Suprapubic skin (tissue), 4 donors: ENCODE measurements at regions not wholly inside any gene's neighbourhood (a gene's known extent, or its start where the extent isn't known, plus 50 kb on each side); places are given as distances from the start of the nearest gene placed in this dataset.

ENCODE experiments used
- DNase-seq, 2 donors: peaks; one replicate each; pipeline ENCODE4 v3.0.0-alpha.2; 2019; ENCODE audit warnings: low spot score in 2 of 2
- H3K27ac ChIP-seq: fragments of 200-600 bp; sonication (generic); one replicate; pipeline ENCODE4 v1.5.1; 2019
- H3K27me3 ChIP-seq: fragments of 200-600 bp; sonication (generic); one replicate; pipeline ENCODE4 v1.5.1; 2019
- H3K36me3 ChIP-seq: fragments of 200-600 bp; sonication (generic); one replicate; pipeline ENCODE4 v1.5.1; 2019
- H3K4me1 ChIP-seq: fragments of 200-600 bp; sonication (generic); one replicate; pipeline ENCODE4 v1.5.1; 2019
- H3K4me3 ChIP-seq: fragments of 200-600 bp; sonication (generic); one replicate; pipeline ENCODE4 v1.5.1; 2019; ENCODE audit warnings: mild to moderate bottlenecking
- H3K9me3 ChIP-seq: fragments of 200-600 bp; sonication (generic); one replicate; pipeline ENCODE4 v1.5.1; 2019
- EP300 ChIP-seq: sonication (generic); formaldehyde crosslinking; IDR thresholded peaks from one replicate; pipeline ENCODE4 v1.6.1; 2017; ENCODE audit warnings: antibody characterized with exemption
- POLR2A ChIP-seq, 2 donors: fragments of 450-650 bp; IDR thresholded peaks; one replicate each; pipeline ENCODE4 v1.6.1; 2017; ENCODE audit warnings: antibody characterized with exemption in 2 of 2, mild to moderate bottlenecking in 2 of 2, moderate library complexity in 2 of 2
- POLR2AphosphoS5 ChIP-seq, 3 donors: sonication (generic); formaldehyde crosslinking; IDR thresholded peaks; one replicate each; pipeline ENCODE4 v1.6.1; 2017; ENCODE audit warnings: antibody characterized with exemption in 3 of 3
- WGBS: methylation state at CpG from one replicate; pipeline ENCODE4 v1.1.5; 2018; 5-methylcytosine and 5-hydroxymethylcytosine counted together
- TF ChIP-seq, protein P1 (sequence below), 2 donors: fragments of 200-600 bp in 1 of 2; fragments of 450-650 bp in 1 of 2; sonication (generic) in 1 of 2; IDR thresholded peaks; one replicate each; pipeline ENCODE4 v1.5.1; 2016 to 2019; ENCODE audit warnings: antibody characterized with exemption in 2 of 2, mild to moderate bottlenecking in 1 of 2, moderate library complexity in 1 of 2

DNA sequence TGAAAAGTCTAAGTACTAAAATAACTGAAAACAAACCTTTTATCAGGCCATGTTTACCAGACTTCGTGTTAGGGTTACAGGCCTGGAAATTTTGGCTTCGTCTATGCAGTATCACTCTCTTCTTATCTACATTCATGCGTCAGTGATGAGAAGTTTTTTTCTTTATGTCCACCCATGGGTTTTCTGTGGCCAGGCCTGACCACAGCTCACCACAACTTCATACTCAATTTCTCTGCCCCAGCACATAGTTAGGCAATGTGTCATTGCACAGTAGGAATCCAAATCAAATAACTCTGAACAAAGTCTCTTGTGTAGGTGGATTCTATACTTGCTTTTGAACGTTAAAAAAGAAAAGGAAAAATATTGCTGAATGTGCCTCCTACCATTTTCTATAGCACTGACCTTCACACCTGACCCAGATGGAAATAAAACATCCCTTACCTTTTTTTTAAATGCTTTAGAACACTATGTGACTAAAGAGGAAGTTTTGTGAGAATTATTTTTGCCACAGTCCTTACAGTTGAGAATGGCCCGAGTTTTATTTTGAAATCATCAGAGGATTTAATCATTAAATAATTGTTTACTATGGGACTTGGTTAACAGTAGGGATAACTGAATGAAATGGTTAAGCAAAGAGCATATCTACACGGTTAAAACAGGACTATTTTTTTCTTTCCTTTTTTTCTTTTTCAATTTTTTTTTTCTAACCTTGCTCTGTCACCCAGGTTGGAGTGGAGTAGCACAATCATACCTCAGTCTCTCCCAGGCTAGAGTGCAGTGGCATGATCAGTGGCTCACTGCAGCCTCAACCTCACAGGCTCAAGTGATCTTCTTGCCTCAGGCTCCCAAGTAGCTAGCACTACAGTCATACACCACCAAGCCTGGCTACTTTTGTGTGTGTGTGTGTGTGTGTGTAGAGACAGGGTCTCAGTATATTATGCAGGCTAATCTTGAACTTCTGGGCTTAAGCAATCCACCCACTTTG lies 1247.0 kb upstream of the ACO1 start:
- Histone ChIP-seq H3K27me3 (no peaks in the 10 kb centered on the region), H3K9me3 (no peaks in the 10 kb centered on the region), H3K4me1 (no peaks in the 10 kb centered on the region), H3K36me3 (no peaks in the 10 kb centered on the region), H3K27ac (no peak overlapping the region), H3K4me3 (no peak overlapping the region)
- 71% methylated on average over 6 of the region's 6 CpGs for WGBS
- TF ChIP-seq, protein P1, sequence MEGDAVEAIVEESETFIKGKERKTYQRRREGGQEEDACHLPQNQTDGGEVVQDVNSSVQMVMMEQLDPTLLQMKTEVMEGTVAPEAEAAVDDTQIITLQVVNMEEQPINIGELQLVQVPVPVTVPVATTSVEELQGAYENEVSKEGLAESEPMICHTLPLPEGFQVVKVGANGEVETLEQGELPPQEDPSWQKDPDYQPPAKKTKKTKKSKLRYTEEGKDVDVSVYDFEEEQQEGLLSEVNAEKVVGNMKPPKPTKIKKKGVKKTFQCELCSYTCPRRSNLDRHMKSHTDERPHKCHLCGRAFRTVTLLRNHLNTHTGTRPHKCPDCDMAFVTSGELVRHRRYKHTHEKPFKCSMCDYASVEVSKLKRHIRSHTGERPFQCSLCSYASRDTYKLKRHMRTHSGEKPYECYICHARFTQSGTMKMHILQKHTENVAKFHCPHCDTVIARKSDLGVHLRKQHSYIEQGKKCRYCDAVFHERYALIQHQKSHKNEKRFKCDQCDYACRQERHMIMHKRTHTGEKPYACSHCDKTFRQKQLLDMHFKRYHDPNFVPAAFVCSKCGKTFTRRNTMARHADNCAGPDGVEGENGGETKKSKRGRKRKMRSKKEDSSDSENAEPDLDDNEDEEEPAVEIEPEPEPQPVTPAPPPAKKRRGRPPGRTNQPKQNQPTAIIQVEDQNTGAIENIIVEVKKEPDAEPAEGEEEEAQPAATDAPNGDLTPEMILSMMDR (IDR thresholded peaks at IDR 0.05) = no peak
- TF ChIP-seq EP300 (no peak), POLR2AphosphoS5 (IDR thresholded peaks at IDR 0.05) (no peak), POLR2A (IDR thresholded peaks at IDR 0.05) (no peak)
- DNase-seq = no peak

DNA sequence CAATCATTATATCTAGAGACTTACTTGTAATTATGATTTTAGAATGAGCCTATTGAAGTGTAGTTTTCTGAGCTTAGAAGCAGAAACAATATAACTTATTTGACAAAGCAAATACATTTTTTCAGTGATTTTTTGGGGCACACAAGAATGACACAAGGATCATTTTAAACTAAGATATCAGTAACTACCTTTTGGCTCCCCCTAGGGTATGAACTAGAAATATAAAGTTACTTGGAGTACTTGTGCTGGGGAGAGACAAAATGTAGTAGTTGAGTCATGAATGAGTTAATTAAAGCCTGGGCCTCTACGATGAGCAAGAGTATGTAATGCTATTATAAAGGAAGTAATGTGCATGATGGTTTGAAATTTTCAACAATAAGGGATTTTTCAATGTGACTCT lies 1244.1 kb upstream of the ACO1 start:
- TF ChIP-seq EP300 = no peak
- Histone ChIP-seq H3K36me3 (no peaks in the 10 kb centered on the region), H3K9me3 (no peaks in the 10 kb centered on the region), H3K27me3 (no peaks in the 10 kb centered on the region), H3K4me3 (no peak overlapping the region), H3K4me1 (no peaks in the 10 kb centered on the region), H3K27ac (no peak overlapping the region)
- WGBS = 13% methylated on average over 1 of the region's 1 CpG
- no peak for DNase-seq

DNA sequence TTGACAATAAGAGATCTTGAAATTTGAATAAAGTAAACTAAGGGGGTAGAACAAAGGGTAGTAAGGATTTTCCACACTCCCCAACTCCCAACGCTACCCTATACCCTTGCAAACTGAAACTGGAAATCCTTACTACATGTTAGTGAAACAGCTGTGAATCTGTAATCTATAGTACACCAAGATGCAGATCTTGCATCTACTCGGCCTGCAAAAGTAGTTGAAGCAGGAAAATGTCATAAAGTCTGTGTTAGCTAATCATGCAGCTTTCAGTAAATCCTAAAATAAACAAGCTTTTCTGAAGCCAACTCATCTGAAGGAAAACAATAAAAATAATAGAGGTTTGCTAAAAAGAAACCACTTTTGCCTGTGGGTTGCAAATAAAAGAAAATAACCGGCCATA lies 1242.0 kb upstream of the ACO1 start:
- DNase-seq = no peak
- Histone ChIP-seq H3K4me3 (no peak overlapping the region), H3K36me3 (no peaks in the 10 kb centered on the region), H3K4me1 (no peaks in the 10 kb centered on the region), H3K9me3 (no peaks in the 10 kb centered on the region), H3K27me3 (no peaks in the 10 kb centered on the region), H3K27ac (no peak overlapping the region)
- 49% methylated on average over 3 of the region's 3 CpGs for WGBS
- TF ChIP-seq POLR2AphosphoS5 (IDR thresholded peaks at IDR 0.05) = no peak
- TF ChIP-seq, protein P1 (IDR thresholded peaks at IDR 0.05) = no peak
- no peak for TF ChIP-seq EP300
- TF ChIP-seq POLR2A (IDR thresholded peaks at IDR 0.05) = no peak

DNA sequence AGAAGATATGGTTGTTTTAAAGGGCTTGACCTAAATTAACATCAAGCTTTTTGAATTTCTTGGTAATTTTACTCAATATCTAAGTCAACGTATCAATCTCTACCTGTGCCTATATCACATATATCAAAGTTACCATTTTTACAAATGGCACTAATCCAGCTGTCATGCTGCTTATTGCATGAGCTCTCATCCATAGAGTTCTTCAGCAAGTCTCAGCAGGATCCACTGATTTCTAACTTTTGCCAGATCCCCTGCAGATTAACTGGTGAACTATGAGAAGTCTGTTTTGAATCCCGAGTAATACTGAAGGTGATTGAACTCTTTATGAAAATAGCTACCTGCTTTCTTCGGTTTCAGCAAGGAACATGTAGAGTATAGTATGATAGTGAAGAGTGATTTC lies 1239.8 kb upstream of the ACO1 start:
- TF ChIP-seq POLR2A (IDR thresholded peaks at IDR 0.05) = no peak
- TF ChIP-seq EP300 = no peak
- TF ChIP-seq POLR2AphosphoS5 (IDR thresholded peaks at IDR 0.05) = no peak
- TF ChIP-seq, protein P1 (IDR thresholded peaks at IDR 0.05) = no peak
- WGBS = 47% methylated on average over 3 of the region's 3 CpGs
- Histone ChIP-seq H3K27me3 (no peaks in the 10 kb centered on the region), H3K4me3 (no peak overlapping the region), H3K36me3 (no peaks in the 10 kb centered on the region), H3K9me3 (no peaks in the 10 kb centered on the region), H3K4me1 (no peaks in the 10 kb centered on the region), H3K27ac (no peak overlapping the region)
- DNase-seq = no peak

DNA sequence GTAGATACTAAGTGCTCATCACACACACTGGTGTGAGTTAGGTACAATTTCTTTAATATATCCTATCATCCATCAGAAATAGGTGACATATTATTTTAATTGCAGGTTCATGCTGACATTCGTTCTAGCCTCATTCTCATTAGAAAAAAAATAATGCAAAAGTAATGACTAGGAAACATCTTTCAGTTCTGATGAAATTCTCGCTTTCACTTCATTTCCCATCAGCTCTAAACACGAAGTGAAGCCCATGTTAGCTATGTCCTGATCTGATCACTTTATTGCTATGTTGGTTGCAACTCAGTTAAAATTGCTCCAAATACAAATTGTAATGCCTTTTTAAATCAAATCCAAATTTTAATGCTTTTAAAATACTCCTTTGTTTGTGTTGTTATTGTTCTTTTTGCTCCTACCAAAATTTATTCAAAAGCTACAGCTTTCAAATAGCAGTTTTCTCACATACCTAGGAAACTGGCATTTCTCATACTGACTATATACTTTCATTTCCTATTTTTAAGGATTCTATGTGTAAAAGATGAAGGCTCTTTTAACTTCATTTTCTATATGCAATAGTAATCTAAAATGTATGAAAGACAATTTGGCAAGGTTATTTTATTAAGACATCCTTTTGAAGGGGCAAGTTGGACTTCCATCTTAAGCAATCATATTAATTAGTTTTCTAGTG lies 1237.8 kb upstream of the ACO1 start:
- TF ChIP-seq, protein P1 (IDR thresholded peaks at IDR 0.05) = no peak
- no peak for TF ChIP-seq POLR2AphosphoS5 (IDR thresholded peaks at IDR 0.05)
- no peak for TF ChIP-seq POLR2A (IDR thresholded peaks at IDR 0.05)
- TF ChIP-seq EP300 = no peak
- 76% methylated on average over 3 of the region's 3 CpGs for WGBS
- DNase-seq = no peak

More for the DNA sequence above, 1237.8 kb upstream of the ACO1 start:
- H3K4me3 ChIP-seq = no peak overlapping the region
- H3K27me3 ChIP-seq = no peaks in the 10 kb centered on the region
- no peaks in the 10 kb centered on the region for H3K9me3 ChIP-seq
- no peak overlapping the region for H3K27ac ChIP-seq
- no peaks in the 10 kb centered on the region for H3K4me1 ChIP-seq
- H3K36me3 ChIP-seq = no peaks in the 10 kb centered on the region
